Left ventricle myocardium inferior (tissue), 1 donor: ENCODE measurements at regions not wholly inside any gene's neighbourhood (a gene's known extent, or its start where the extent isn't known, plus 50 kb on each side); places are given as distances from the start of the nearest gene placed in this dataset.

Experiments used
- DNase-seq: peaks from one replicate; pipeline ENCODE4 v3.0.0-alpha.2; 2020
- H3K27ac ChIP-seq: fragments of 200-600 bp; replicated peaks from 2 replicates; pipeline ENCODE4 v1.8.0; 2021
- H3K27me3 ChIP-seq: fragments of 200-600 bp; 2 replicates; pipeline ENCODE4 v1.8.0; 2021; ENCODE audit warnings: low read depth
- H3K36me3 ChIP-seq: fragments of 200-600 bp; 2 replicates; pipeline ENCODE4 v1.8.0; 2021
- H3K4me1 ChIP-seq: fragments of 200-600 bp; 2 replicates; pipeline ENCODE4 v1.8.0; 2021
- H3K4me3 ChIP-seq: fragments of 200-600 bp; 2 replicates; pipeline ENCODE4 v1.8.0; 2021; ENCODE audit warnings: mild to moderate bottlenecking, moderate library complexity
- H3K9me3 ChIP-seq: fragments of 200-600 bp; replicated peaks from 2 replicates; pipeline ENCODE4 v1.8.0; 2021
- CTCF ChIP-seq: fragments of 200-600 bp; IDR thresholded peaks from 2 replicates; pipeline ENCODE4 v1.8.0; 2021; ENCODE audit warnings: antibody characterized with exemption, mild to moderate bottlenecking, borderline replicate concordance
- intact Hi-C: fragments of 100-400 bp; cut with micrococcal nuclease; formaldehyde crosslinking; loops from one replicate; pipeline ENCODE4 v1.11.0; 2022
- donor health status: DM: no; HTN: yes; CAD: no; lungs with severe emphysema.

- peaks cover 67% of the 10 kb centered on the region for H3K9me3 ChIP-seq
- H3K27me3 ChIP-seq, result no peaks in the 10 kb centered on the region
- no peaks in the 10 kb centered on the region for H3K4me1 ChIP-seq
- intact Hi-C loops, result no loop called here
- no peak for DNase-seq
- TF ChIP-seq CTCF, result no peak
- H3K36me3 ChIP-seq, result no peaks in the 10 kb centered on the region
- H3K4me3 ChIP-seq, result no peak overlapping the region
- no peak overlapping the region for H3K27ac ChIP-seq
Observed at GRCh38 chr5:85488295-85488694, 1103.6 kb upstream of the EDIL3 start.

- no peak for TF ChIP-seq CTCF
- H3K4me1 ChIP-seq, result no peaks in the 10 kb centered on the region
- H3K4me3 ChIP-seq, result no peak overlapping the region
- no peaks in the 10 kb centered on the region for H3K36me3 ChIP-seq
- peaks cover 20% of the 10 kb centered on the region for H3K9me3 ChIP-seq
- no peak for DNase-seq
- no peak overlapping the region for H3K27ac ChIP-seq
- intact Hi-C loops, result no loop called here
- no peaks in the 10 kb centered on the region for H3K27me3 ChIP-seq
Observed at GRCh38 chr5:85500869-85501268, 1116.2 kb upstream of the EDIL3 start.

- no peaks in the 10 kb centered on the region for H3K36me3 ChIP-seq
- intact Hi-C loops, result no loop called here
- no peaks in the 10 kb centered on the region for H3K27me3 ChIP-seq
- H3K27ac ChIP-seq, result no peak overlapping the region
- DNase-seq, result no peak
- no peaks in the 10 kb centered on the region for H3K4me1 ChIP-seq
- peaks cover 37% of the 10 kb centered on the region for H3K9me3 ChIP-seq
- no peak overlapping the region for H3K4me3 ChIP-seq
- no peak for TF ChIP-seq CTCF
Observed at GRCh38 chr5:85512896-85513295, 1104.8 kb upstream of the COX7C start.

- no peaks in the 10 kb centered on the region for H3K4me1 ChIP-seq
- no peak for DNase-seq
- intact Hi-C loops, result no loop called here
- H3K4me3 ChIP-seq, result no peak overlapping the region
- no peaks in the 10 kb centered on the region for H3K27me3 ChIP-seq
- H3K27ac ChIP-seq, result no peak overlapping the region
- peaks cover 13% of the 10 kb centered on the region for H3K9me3 ChIP-seq
- no peak for TF ChIP-seq CTCF
- H3K36me3 ChIP-seq, result no peaks in the 10 kb centered on the region
Observed at GRCh38 chr5:85515588-85515987, 1102.2 kb upstream of the COX7C start.

GRCh38 chr5:85517386-85517785 is 1100.4 kb upstream of the COX7C start:
- no peaks in the 10 kb centered on the region for H3K36me3 ChIP-seq
- intact Hi-C loops, result no loop called here
- no peaks in the 10 kb centered on the region for H3K9me3 ChIP-seq
- DNase-seq, result no peak
- TF ChIP-seq CTCF, result no peak
- no peaks in the 10 kb centered on the region for H3K27me3 ChIP-seq
- H3K27ac ChIP-seq, result no peak overlapping the region
- H3K4me1 ChIP-seq, result no peaks in the 10 kb centered on the region
- H3K4me3 ChIP-seq, result no peak overlapping the region
